KMS-11 (cell line): ENCODE measurements at regions not wholly inside any gene's neighbourhood (a gene's known extent, or its start where the extent isn't known, plus 50 kb on each side); places are given as distances from the start of the nearest gene placed in this dataset.

Experiments
- H2AFZ ChIP-seq: fragments of 200-600 bp; sonication (generic); 2 replicates; pipeline ENCODE4 v1.6.1; 2016; ENCODE audit warnings: antibody characterized with exemption, mixed run types, low read depth
- H3K27ac ChIP-seq: fragments of 200-600 bp; sonication (generic); 2 replicates; pipeline ENCODE4 v1.6.1; 2016; ENCODE audit warnings: mild to moderate bottlenecking, mixed run types
- H3K27me3 ChIP-seq: fragments of 200-600 bp; sonication (generic); 2 replicates; pipeline ENCODE4 v1.6.1; 2017; ENCODE audit warnings: mild to moderate bottlenecking, low read depth, mixed run types, moderate library complexity; ENCODE audit not compliant: insufficient read depth
- H3K36me3 ChIP-seq: fragments of 200-600 bp; sonication (generic); 2 replicates; pipeline ENCODE4 v1.6.1; 2017; ENCODE audit warnings: mild to moderate bottlenecking, mixed run types; ENCODE audit not compliant: insufficient read depth
- H3K4me1 ChIP-seq: fragments of 200-600 bp; sonication (generic); 2 replicates; pipeline ENCODE4 v1.6.1; 2016; ENCODE audit warnings: mild to moderate bottlenecking, low read depth, mixed run types; ENCODE audit not compliant: poor library complexity, severe bottlenecking
- H3K4me2 ChIP-seq: fragments of 200-600 bp; sonication (generic); 2 replicates; pipeline ENCODE4 v1.7.0; 2016; ENCODE audit warnings: mild to moderate bottlenecking, mixed run types
- H3K4me3 ChIP-seq: fragments of 200-600 bp; sonication (generic); IDR thresholded peaks from 2 replicates; pipeline ENCODE4 v1.6.1; 2017; ENCODE audit warnings: low read depth, low read length, mixed read lengths; ENCODE audit not compliant: insufficient read depth
- H3K79me2 ChIP-seq: fragments of 200-600 bp; sonication (generic); 2 replicates; pipeline ENCODE4 v1.6.1; 2016; ENCODE audit warnings: low read depth, mixed run types; ENCODE audit not compliant: insufficient read depth
- H3K9ac ChIP-seq: fragments of 200-600 bp; sonication (generic); 2 replicates; pipeline ENCODE4 v1.6.1; 2016; ENCODE audit warnings: mild to moderate bottlenecking, mixed run types
- H4K20me1 ChIP-seq: fragments of 200-600 bp; sonication (generic); 2 replicates; pipeline ENCODE4 v1.6.1; 2016; ENCODE audit warnings: mild to moderate bottlenecking, mixed run types; ENCODE audit not compliant: insufficient read depth
- TF ChIP-seq, protein P1 (sequence below): fragments of 200-600 bp; sonication (generic); conservative IDR thresholded peaks from 2 replicates; pipeline ENCODE4 v1.6.1; 2017; ENCODE audit warnings: low read depth, mild to moderate bottlenecking, antibody characterized with exemption, low read length, moderate library complexity, mixed read lengths

DNA sequence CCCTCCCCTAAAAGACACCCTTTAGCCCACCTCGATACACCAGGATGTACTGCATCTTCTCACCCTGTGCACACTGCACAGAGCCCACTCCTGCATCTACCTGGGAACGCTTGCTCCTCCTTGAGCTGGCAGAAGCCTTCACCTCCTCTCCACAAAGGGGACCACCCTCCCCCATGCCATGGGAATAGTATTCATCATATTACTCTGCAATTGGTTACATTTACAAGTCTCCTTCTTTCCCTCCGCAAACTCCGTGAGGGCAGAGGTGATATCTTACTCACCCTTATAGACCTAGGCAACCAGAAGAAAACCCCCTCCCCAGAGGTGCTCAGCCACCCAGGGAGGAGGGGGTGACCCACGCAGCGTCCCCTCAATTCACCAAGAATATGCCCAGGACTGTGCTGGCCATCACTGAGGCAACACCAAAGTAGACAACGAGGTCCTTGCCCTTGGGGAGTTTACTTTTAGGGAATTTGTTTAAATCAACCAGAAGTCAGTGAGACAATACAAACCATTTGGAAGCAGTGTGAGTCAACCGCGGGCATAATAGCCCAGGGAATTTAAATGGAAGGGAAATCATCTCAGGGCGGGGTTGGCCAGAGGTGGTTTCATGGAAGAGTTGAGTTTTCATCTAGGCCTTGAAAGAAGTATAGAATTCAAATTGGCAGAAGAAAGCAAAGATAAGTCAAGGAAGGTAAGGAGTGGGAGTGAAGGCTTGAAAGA lies 214.5 kb downstream of the BARX2 start:
- Histone ChIP-seq H3K4me3 (no peak overlapping the region), H3K79me2 (no peaks in the 10 kb centered on the region), H3K4me1 (no peaks in the 10 kb centered on the region), H3K36me3 (no peaks in the 10 kb centered on the region), H2AFZ (no peak overlapping the region), H4K20me1 (no peaks in the 10 kb centered on the region), H3K9ac (no peak overlapping the region), H3K27ac (no peak overlapping the region), H3K27me3 (no peaks in the 10 kb centered on the region), H3K4me2 (no peak overlapping the region)
- TF ChIP-seq, protein P1, sequence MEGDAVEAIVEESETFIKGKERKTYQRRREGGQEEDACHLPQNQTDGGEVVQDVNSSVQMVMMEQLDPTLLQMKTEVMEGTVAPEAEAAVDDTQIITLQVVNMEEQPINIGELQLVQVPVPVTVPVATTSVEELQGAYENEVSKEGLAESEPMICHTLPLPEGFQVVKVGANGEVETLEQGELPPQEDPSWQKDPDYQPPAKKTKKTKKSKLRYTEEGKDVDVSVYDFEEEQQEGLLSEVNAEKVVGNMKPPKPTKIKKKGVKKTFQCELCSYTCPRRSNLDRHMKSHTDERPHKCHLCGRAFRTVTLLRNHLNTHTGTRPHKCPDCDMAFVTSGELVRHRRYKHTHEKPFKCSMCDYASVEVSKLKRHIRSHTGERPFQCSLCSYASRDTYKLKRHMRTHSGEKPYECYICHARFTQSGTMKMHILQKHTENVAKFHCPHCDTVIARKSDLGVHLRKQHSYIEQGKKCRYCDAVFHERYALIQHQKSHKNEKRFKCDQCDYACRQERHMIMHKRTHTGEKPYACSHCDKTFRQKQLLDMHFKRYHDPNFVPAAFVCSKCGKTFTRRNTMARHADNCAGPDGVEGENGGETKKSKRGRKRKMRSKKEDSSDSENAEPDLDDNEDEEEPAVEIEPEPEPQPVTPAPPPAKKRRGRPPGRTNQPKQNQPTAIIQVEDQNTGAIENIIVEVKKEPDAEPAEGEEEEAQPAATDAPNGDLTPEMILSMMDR, result no peak

DNA sequence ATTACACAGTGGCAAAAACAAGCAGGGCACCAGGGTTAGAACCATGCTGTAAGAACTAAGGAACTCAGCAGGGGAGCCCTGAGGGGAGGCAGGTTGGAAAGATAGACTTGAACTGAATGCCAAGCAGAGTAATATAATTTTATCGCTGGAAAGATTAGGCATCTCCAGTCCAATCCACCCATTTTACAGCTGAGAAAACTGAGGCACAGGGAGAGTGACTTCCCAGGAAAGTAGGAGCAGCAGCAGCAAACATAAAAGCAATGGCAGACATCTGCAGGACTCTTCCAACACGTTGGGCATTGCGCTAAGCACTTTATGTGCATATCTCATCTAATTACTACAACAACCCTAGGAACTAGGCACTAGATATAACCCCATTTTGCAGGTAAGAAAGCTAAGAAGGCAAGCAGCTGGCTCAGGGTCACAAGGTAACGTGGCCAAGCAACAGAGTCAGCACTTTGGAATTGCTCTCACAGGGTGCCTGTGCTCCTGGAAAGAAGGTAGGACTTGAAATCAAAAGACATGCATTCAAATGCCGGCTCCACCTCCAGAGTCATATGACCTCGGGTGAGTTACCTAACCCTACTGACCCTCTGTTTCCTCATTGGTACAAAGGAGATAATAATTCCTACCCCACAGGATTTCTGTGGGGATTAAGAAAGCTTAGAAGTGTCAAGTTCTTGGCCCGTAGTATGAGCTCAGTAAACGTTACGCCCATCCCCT lies 215.3 kb downstream of the BARX2 start:
- H3K36me3 ChIP-seq, result no peaks in the 10 kb centered on the region
- no peaks in the 10 kb centered on the region for H3K27me3 ChIP-seq
- no peaks in the 10 kb centered on the region for H3K79me2 ChIP-seq
- no peak overlapping the region for H3K4me3 ChIP-seq
- no peaks in the 10 kb centered on the region for H3K4me1 ChIP-seq
- H2AFZ ChIP-seq, result no peak overlapping the region
- no peak overlapping the region for H3K9ac ChIP-seq
- no peak overlapping the region for H3K4me2 ChIP-seq
- H4K20me1 ChIP-seq, result no peaks in the 10 kb centered on the region
- TF ChIP-seq, protein P1, result no peak
- H3K27ac ChIP-seq, result no peak overlapping the region

DNA sequence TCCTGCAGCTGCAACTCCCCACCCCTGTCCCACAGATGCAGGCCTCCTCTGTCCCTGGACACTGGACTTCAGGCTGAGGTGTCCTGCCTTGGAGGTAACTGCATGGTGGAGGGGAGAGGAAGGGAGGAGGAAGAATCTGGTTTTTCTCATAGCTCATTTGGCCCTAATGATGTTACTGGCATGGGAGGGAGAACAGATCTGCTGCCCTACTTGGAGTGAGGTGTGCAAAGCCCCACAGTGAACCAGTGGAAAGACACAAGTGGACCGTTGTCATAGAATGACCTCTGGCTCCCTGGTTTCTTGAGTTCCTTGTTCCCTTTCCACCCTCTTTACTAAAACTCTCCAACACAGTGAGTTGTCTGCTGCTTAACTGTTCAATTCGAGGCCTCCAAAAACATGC lies 215.9 kb downstream of the BARX2 start:
- TF ChIP-seq, protein P1, result no peak
- no peak overlapping the region for H3K27ac ChIP-seq
- no peaks in the 10 kb centered on the region for H3K27me3 ChIP-seq
- no peaks in the 10 kb centered on the region for H3K79me2 ChIP-seq
- no peak overlapping the region for H3K4me2 ChIP-seq
- no peak overlapping the region for H2AFZ ChIP-seq
- H3K4me1 ChIP-seq, result no peaks in the 10 kb centered on the region
- H4K20me1 ChIP-seq, result no peaks in the 10 kb centered on the region
- H3K9ac ChIP-seq, result no peak overlapping the region
- no peak overlapping the region for H3K4me3 ChIP-seq
- H3K36me3 ChIP-seq, result no peaks in the 10 kb centered on the region

DNA sequence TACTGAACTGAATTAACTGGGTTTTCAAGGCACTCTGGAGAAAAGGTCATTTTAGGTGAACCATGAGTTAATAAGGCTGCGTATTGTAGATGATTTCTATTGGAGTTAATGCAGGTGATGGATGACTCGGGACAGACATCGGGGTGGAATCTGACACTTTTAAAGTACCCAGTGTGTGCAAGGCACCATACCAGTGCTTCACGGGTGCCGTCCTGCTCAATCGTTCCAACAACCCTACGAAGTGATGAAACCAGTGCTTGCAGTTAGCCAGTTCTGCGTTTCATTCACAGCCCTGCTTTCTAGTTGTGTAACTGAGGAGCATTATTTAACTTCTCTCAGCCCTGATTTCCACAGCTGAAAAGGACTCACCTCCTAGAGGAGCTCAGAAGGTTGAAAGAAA lies 216.5 kb downstream of the BARX2 start:
- Histone ChIP-seq H3K9ac (no peak overlapping the region), H3K79me2 (no peaks in the 10 kb centered on the region), H3K4me3 (no peak overlapping the region), H4K20me1 (no peaks in the 10 kb centered on the region), H3K27ac (no peak overlapping the region), H3K36me3 (no peaks in the 10 kb centered on the region), H3K4me2 (no peak overlapping the region), H3K4me1 (no peaks in the 10 kb centered on the region), H2AFZ (no peak overlapping the region), H3K27me3 (no peaks in the 10 kb centered on the region)
- TF ChIP-seq, protein P1, result no peak
